CD4-positive, alpha-beta T cell (primary cell): ENCODE measurements at regions not wholly inside any gene's neighbourhood (a gene's known extent, or its start where the extent isn't known, plus 50 kb on each side); places are given as distances from the start of the nearest gene placed in this dataset.

Source experiments
- ATAC-seq: fragments of 200-7000 bp; cut with Tn5 transposase; one replicate; pipeline ENCODE4 v1.10.0; 2022; ENCODE audit warnings: mild to moderate bottlenecking; ENCODE audit not compliant: poor library complexity
- CTCF ChIA-PET: fragments of 350-600 bp; sonication (Branson Sonifier 250); formaldehyde crosslinking; loops from one replicate; lab custom pipeline; 2021; ENCODE audit warnings: antibody characterized with exemption, inconsistent platforms; lab: Charles Lee
- POLR2A ChIA-PET: fragments of 350-600 bp; sonication (Branson Sonifier 250); formaldehyde crosslinking; loops from one replicate; lab custom pipeline; 2021; ENCODE audit warnings: antibody characterized with exemption, inconsistent platforms; lab: Charles Lee
- DNase-seq, 14 experiments: peaks; one replicate each; pipeline ENCODE4 v3.0.0-alpha.2; 2013 to 2020; ENCODE audit warnings: mixed read lengths in 2 of 14
- H3K27ac ChIP-seq, 2 donors: one replicate each; pipeline versions ENCODE4 v1.5.1 to v1.7.0; 2013; ENCODE audit warnings: low read length in 2 of 2, low read depth in 1 of 2, mild to moderate bottlenecking in 1 of 2
- H3K27me3 ChIP-seq, 2 experiments: 1 replicate in 1 of 2; 2 replicates in 1 of 2; pipeline versions ENCODE4 v1.6.1 to v1.7.0; 2013; ENCODE audit warnings: low read length in 2 of 2, control low read depth in 1 of 2, mild to moderate bottlenecking in 1 of 2, moderate library complexity in 1 of 2; ENCODE audit not compliant: insufficient read depth in 2 of 2, control insufficient read depth in 1 of 2
- H3K36me3 ChIP-seq: one replicate; pipeline ENCODE4 v1.6.1; 2013; ENCODE audit warnings: low read length, control low read depth; ENCODE audit not compliant: insufficient read depth
- H3K4me1 ChIP-seq: one replicate; pipeline ENCODE4 v1.6.1; 2013; ENCODE audit warnings: low read length, control low read depth; ENCODE audit not compliant: insufficient read depth
- H3K4me3 ChIP-seq: one replicate; pipeline ENCODE4 v1.5.1; 2013; ENCODE audit warnings: mild to moderate bottlenecking, low read length, moderate library complexity
- H3K9me3 ChIP-seq, 2 experiments: 1 replicate in 1 of 2; 2 replicates in 1 of 2; pipeline versions ENCODE4 v1.6.1 to v1.7.0; 2013; ENCODE audit warnings: low read length in 2 of 2, mild to moderate bottlenecking in 2 of 2, control low read depth in 1 of 2, moderate library complexity in 1 of 2; ENCODE audit not compliant: control insufficient read depth in 1 of 2, insufficient read depth in 1 of 2
- H3K27ac Mint-ChIP-seq: one replicate; pipeline ENCODE4 v1.8.0; 2020; ENCODE audit warnings: mixed read lengths
- H3K27me3 Mint-ChIP-seq: one replicate; pipeline ENCODE4 v1.8.0; 2021; ENCODE audit warnings: mixed read lengths
- H3K36me3 Mint-ChIP-seq: one replicate; pipeline ENCODE4 v1.8.0; 2021; ENCODE audit warnings: low read depth, mixed read lengths
- H3K4me1 Mint-ChIP-seq: one replicate; pipeline ENCODE4 v1.8.0; 2021; ENCODE audit warnings: low read depth, mixed read lengths
- H3K4me3 Mint-ChIP-seq: one replicate; pipeline ENCODE4 v1.8.0; 2020; ENCODE audit warnings: mild to moderate bottlenecking, mixed read lengths
- H3K9me3 Mint-ChIP-seq: one replicate; pipeline ENCODE4 v1.8.0; 2020; ENCODE audit warnings: mixed read lengths
- intact Hi-C, 2 experiments: fragments of 100-400 bp; cut with DNase I in 1 of 2; cut with micrococcal nuclease in 1 of 2; formaldehyde crosslinking; loops; one replicate each; pipeline versions ENCODE4 v1.15.1 to v1.9.0; 2023 to 2025; cut with DNase I, micrococcal nuclease
- TF ChIP-seq, protein P1 (sequence below): fragments of 200-600 bp; IDR thresholded peaks from one replicate; pipeline ENCODE4 v1.8.0; 2022; ENCODE audit warnings: antibody characterized with exemption, mild to moderate bottlenecking

DNA sequence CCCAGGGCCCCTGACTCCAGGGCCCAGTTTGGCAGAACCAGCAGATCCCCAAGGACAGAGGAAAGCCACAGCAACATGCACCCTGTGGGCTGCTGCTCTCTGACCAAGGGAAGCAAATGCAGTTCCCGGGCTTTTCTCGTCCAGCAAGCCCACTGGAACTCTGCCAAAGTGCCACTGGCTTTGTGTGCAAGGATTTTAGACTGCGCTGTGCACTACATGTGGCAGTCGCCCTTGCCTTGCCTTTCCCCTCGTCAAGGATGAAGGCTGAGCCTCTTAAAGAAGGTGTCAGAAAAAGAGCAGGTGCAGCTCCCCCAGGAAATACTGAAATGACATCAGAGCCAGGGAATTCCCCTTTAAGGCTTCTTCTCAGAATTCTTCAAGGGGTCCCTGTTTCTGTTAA, 199.2 kb downstream of the TFCP2L1 start:
- Mint-ChIP-seq H3K36me3 (no peaks in the 10 kb centered on the region), H3K27me3 (peaks cover 18% of the 10 kb centered on the region), H3K4me3 (no peak overlapping the region), H3K4me1 (no peaks in the 10 kb centered on the region), H3K9me3 (no peaks in the 10 kb centered on the region), H3K27ac (no peak overlapping the region)
- Histone ChIP-seq H3K27me3 (peaks cover 0 to 3% of the 10 kb centered on the region in 2 experiments), H3K27ac (no peak overlapping the region), H3K9me3 (no peaks in the 10 kb centered on the region), H3K4me1 (no peaks in the 10 kb centered on the region), H3K36me3 (no peaks in the 10 kb centered on the region), H3K4me3 (no peak overlapping the region)
- ChIA-PET POLR2A (no interaction called here), CTCF (no interaction called here)
- intact Hi-C loops = no loop called here
- DNase-seq (no peak), ATAC-seq (no peak)
- TF ChIP-seq, protein P1, sequence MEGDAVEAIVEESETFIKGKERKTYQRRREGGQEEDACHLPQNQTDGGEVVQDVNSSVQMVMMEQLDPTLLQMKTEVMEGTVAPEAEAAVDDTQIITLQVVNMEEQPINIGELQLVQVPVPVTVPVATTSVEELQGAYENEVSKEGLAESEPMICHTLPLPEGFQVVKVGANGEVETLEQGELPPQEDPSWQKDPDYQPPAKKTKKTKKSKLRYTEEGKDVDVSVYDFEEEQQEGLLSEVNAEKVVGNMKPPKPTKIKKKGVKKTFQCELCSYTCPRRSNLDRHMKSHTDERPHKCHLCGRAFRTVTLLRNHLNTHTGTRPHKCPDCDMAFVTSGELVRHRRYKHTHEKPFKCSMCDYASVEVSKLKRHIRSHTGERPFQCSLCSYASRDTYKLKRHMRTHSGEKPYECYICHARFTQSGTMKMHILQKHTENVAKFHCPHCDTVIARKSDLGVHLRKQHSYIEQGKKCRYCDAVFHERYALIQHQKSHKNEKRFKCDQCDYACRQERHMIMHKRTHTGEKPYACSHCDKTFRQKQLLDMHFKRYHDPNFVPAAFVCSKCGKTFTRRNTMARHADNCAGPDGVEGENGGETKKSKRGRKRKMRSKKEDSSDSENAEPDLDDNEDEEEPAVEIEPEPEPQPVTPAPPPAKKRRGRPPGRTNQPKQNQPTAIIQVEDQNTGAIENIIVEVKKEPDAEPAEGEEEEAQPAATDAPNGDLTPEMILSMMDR = no peak

DNA sequence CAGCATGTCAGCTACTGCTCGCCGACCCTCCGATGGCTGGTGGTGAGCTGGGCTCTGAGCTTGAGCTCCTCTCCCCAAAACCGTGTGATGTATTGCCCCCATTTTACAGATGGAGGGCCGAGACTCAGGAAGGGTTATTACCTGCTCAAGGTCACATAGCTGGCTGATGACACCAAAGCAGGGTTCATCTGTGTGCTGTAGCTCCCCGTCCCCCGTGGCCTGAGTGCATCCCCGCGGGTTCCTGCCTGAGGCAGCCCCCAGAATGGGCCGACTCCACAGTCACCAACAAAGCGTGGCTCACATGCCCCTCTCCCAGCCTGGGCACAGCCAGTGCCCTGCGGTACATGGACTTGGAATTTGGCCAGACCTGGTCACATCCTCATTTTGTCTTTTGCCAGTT, 198.6 kb downstream of the TFCP2L1 start:
- no peak overlapping the region for H3K4me3 Mint-ChIP-seq

DNA sequence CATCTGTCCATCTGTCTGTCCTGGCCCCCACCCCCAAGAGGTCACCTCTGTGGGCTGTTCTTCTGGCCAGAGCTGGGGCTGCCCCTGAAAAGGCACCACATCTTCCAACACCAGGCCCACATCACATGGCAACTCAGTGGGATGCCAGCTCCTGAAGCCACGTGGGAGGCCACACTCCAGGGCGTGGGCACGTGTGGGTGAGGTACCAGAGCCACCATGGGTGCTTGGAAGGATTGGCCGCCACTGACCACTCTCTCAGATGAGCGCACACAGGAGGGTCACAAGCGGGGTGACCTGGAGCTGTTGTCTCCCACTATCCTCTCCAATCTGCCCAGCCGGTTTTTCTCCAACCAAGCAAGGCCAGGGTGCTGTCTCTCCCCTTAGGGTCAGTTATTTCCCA, 197.9 kb downstream of the TFCP2L1 start:
- H3K9me3 ChIP-seq = no peaks in the 10 kb centered on the region
- Mint-ChIP-seq H3K4me3 (no peak overlapping the region), H3K27ac (no peak overlapping the region), H3K36me3 (no peaks in the 10 kb centered on the region), H3K4me1 (no peaks in the 10 kb centered on the region), H3K27me3 (peaks cover 9% of the 10 kb centered on the region), H3K9me3 (no peaks in the 10 kb centered on the region)
- ATAC-seq = no peak
- no peaks in the 10 kb centered on the region for H3K36me3 ChIP-seq
- intact Hi-C loops = no loop called here
- ChIA-PET CTCF (no interaction called here), POLR2A (no interaction called here)
- no peak overlapping the region for H3K4me3 ChIP-seq
- peaks cover 0 to 3% of the 10 kb centered on the region in 2 experiments for H3K27me3 ChIP-seq
- no peak for DNase-seq
- TF ChIP-seq, protein P1 = no peak
- no peaks in the 10 kb centered on the region for H3K4me1 ChIP-seq
- no peak overlapping the region for H3K27ac ChIP-seq

More for the DNA sequence above, 198.6 kb downstream of the TFCP2L1 start:
- ChIA-PET POLR2A (no interaction called here), CTCF (no interaction called here)
- Histone ChIP-seq H3K4me1 (no peaks in the 10 kb centered on the region), H3K4me3 (no peak overlapping the region), H3K36me3 (no peaks in the 10 kb centered on the region), H3K9me3 (no peaks in the 10 kb centered on the region), H3K27me3 (peaks cover 0 to 3% of the 10 kb centered on the region in 2 experiments), H3K27ac (no peak overlapping the region)
- TF ChIP-seq, protein P1 = no peak
- no peaks in the 10 kb centered on the region for H3K9me3 Mint-ChIP-seq
- ATAC-seq (no peak), DNase-seq (no peak)
- H3K27ac Mint-ChIP-seq = no peak overlapping the region
- H3K4me1 Mint-ChIP-seq = no peaks in the 10 kb centered on the region
- intact Hi-C loops = no loop called here
- peaks cover 11% of the 10 kb centered on the region for H3K27me3 Mint-ChIP-seq
- no peaks in the 10 kb centered on the region for H3K36me3 Mint-ChIP-seq
